Neural crest cell (in vitro differentiated cells): ENCODE measurements at regions not wholly inside any gene's neighbourhood (a gene's known extent, or its start where the extent isn't known, plus 50 kb on each side); places are given as distances from the start of the nearest gene placed in this dataset.

Experiments used
- DNase-seq: peaks from one replicate; pipeline ENCODE4 v3.0.0; 2021; ENCODE audit warnings: low read depth, mixed read lengths, low spot score
- H3K27ac Mint-ChIP-seq: one replicate; pipeline ENCODE4 v1.8.0; 2021; ENCODE audit warnings: mild to moderate bottlenecking, mixed read lengths; ENCODE audit not compliant: unreplicated experiment
- H3K27me3 Mint-ChIP-seq: 2 replicates; pipeline ENCODE4 v1.8.0; 2021; ENCODE audit warnings: low read depth, mild to moderate bottlenecking, mixed read lengths
- H3K36me3 Mint-ChIP-seq: 2 replicates; pipeline ENCODE4 v1.8.0; 2021; ENCODE audit warnings: low read depth, mild to moderate bottlenecking, mixed read lengths
- H3K4me1 Mint-ChIP-seq: 2 replicates; pipeline ENCODE4 v1.8.0; 2021; ENCODE audit warnings: mixed read lengths
- H3K4me3 Mint-ChIP-seq: one replicate; pipeline ENCODE4 v1.8.0; 2021; ENCODE audit warnings: mild to moderate bottlenecking, mixed read lengths
- H3K9me3 Mint-ChIP-seq: 2 replicates; pipeline ENCODE4 v1.8.0; 2021; ENCODE audit warnings: mixed read lengths
- TF ChIP-seq, protein P1 (sequence below): fragments of 200-600 bp; sonication (generic); conservative IDR thresholded peaks from 2 replicates; pipeline ENCODE4 v1.5.0; 2021; ENCODE audit warnings: antibody characterized with exemption, mild to moderate bottlenecking

DNA sequence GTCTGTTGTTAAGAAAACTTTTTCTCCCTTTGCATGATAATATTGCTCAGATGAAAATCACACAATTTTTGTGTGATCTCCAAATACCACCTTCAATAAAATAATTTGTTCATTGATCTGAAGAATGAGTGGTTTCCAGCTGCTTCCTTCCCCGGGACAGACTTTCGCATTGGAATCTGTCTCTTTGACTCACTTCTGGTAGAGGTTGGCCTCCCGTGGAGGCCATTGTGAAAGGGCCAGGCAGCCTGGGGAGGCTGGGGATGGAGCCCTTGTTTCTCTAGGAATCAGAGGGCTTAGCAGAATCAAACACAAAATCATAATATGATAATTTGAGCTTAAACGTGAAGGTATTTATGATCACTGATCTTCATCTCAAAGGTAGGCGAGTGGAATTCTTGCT is 135.0 kb upstream of the ZNF536 start:
- Mint-ChIP-seq H3K36me3 (peaks cover 2% of the 10 kb centered on the region), H3K4me3 (no peak overlapping the region), H3K4me1 (peaks cover 19% of the 10 kb centered on the region), H3K27ac (no peak overlapping the region), H3K9me3 (no peaks in the 10 kb centered on the region), H3K27me3 (peaks cover 29% of the 10 kb centered on the region)
- TF ChIP-seq, protein P1, sequence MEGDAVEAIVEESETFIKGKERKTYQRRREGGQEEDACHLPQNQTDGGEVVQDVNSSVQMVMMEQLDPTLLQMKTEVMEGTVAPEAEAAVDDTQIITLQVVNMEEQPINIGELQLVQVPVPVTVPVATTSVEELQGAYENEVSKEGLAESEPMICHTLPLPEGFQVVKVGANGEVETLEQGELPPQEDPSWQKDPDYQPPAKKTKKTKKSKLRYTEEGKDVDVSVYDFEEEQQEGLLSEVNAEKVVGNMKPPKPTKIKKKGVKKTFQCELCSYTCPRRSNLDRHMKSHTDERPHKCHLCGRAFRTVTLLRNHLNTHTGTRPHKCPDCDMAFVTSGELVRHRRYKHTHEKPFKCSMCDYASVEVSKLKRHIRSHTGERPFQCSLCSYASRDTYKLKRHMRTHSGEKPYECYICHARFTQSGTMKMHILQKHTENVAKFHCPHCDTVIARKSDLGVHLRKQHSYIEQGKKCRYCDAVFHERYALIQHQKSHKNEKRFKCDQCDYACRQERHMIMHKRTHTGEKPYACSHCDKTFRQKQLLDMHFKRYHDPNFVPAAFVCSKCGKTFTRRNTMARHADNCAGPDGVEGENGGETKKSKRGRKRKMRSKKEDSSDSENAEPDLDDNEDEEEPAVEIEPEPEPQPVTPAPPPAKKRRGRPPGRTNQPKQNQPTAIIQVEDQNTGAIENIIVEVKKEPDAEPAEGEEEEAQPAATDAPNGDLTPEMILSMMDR = no peak
- no peak for DNase-seq

GRCh38 chr19:30240904-30241695 is 131.1 kb upstream of the ZNF536 start:
- H3K4me1 Mint-ChIP-seq = peaks cover 13% of the 10 kb centered on the region
- H3K27ac Mint-ChIP-seq = peak overlapping the region; percentile 36
- H3K27me3 Mint-ChIP-seq = peaks cover 17% of the 10 kb centered on the region
- peaks cover 2% of the 10 kb centered on the region for H3K36me3 Mint-ChIP-seq
- no peaks in the 10 kb centered on the region for H3K9me3 Mint-ChIP-seq
- no peak for DNase-seq
- TF ChIP-seq, protein P1 = no peak
- H3K4me3 Mint-ChIP-seq = no peak overlapping the region

DNA sequence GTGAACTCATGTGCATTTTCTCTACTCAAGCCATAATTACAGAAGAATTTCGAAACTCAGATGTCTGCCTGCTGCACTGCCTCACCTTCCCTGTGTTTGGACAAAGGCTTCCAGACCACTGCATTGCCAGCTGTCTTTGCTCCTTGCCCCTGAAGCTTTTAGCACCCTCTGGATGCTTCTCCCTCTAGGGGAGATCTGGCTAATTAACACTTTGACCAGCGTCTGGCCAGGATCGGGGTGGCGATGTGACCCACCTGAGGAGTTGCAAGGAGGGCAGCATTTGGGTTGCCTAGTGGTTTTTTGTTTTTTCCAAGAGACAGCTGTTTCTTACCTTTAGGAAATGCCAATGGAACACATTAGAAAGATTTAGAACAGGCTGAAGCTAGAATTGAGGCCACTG is 127.7 kb upstream of the ZNF536 start:
- no peaks in the 10 kb centered on the region for H3K27me3 Mint-ChIP-seq
- no peaks in the 10 kb centered on the region for H3K9me3 Mint-ChIP-seq
- no peak overlapping the region for H3K4me3 Mint-ChIP-seq
- peaks cover 2% of the 10 kb centered on the region for H3K36me3 Mint-ChIP-seq
- peaks cover 6% of the 10 kb centered on the region for H3K4me1 Mint-ChIP-seq
- DNase-seq = no peak
- TF ChIP-seq, protein P1 = no peak
- no peak overlapping the region for H3K27ac Mint-ChIP-seq

- Mint-ChIP-seq H3K9me3 (no peaks in the 10 kb centered on the region), H3K27me3 (peaks cover 5% of the 10 kb centered on the region), H3K27ac (peak overlapping the region; percentile 78), H3K36me3 (peaks cover 2% of the 10 kb centered on the region), H3K4me3 (no peak overlapping the region), H3K4me1 (peaks cover 6% of the 10 kb centered on the region)
- no peak for DNase-seq
- TF ChIP-seq, protein P1 = no peak
These were observed 126.7 kb upstream of the ZNF536 start for GRCh38 chr19:30245401-30246039.

DNA sequence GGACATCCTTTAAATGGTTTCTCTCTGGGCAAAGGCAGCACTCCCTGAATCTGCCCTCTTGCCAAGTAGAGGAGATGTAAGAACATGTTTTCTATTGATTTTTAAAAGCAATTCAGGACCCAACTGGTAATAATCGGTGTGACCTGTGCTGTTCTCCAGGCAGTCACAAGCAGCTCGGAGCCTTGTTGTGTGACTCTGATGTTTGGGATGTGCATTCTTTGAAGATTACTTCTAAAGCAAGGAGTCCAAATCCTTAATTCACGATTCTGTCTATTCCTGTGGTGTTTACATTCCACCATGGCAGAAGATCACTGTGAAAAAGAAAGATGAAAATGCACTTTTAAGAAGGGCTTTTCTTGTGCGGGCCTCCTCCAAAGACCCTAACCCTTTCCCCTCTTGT is 122.3 kb upstream of the ZNF536 start:
- TF ChIP-seq, protein P1 = no peak
- H3K27ac Mint-ChIP-seq = no peak overlapping the region
- H3K4me3 Mint-ChIP-seq = no peak overlapping the region
- no peak for DNase-seq
- H3K9me3 Mint-ChIP-seq = no peaks in the 10 kb centered on the region
- peaks cover 16% of the 10 kb centered on the region for H3K4me1 Mint-ChIP-seq
- no peaks in the 10 kb centered on the region for H3K36me3 Mint-ChIP-seq
- peaks cover 37% of the 10 kb centered on the region for H3K27me3 Mint-ChIP-seq
